ENCODE measurements at regions not wholly inside any gene's neighbourhood (a gene's known extent, or its start where the extent isn't known, plus 50 kb on each side); places are given as distances from the start of the nearest gene placed in this dataset.

DNA sequence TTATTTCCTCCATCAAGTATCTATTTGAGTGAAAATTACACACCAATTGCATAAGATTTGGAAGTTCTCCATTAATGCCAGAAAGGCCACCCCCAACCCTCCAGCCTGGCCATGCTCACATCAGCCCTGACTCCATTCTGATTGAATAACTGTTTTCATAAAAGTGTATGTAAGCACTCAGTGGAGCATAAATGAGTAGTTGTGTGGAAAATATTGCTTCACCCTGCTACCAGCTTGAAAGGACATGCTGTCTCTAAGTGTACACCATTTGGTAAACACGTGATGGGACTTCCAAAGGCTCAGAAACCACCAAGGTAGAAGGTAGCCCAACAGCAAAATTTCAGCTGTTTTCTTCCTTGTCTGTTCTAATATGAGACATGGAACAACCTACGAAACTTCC is 393.8 kb downstream of the ZNF385D start:
- no peaks in the 10 kb centered on the region for H3K27me3 ChIP-seq (replicated peaks; ENCODE audit: control insufficient read depth, insufficient read depth, low read length)
- no peak overlapping the region for H3K4me3 ChIP-seq (replicated peaks; ENCODE audit: low read depth, low read length)
- H3K36me3 ChIP-seq (ENCODE audit: control insufficient read depth, insufficient read depth, low read length) = no peaks in the 10 kb centered on the region
- no peak for DNase-seq (ENCODE audit: extremely low read depth, insufficient read length)
- TF ChIP-seq, protein P1, sequence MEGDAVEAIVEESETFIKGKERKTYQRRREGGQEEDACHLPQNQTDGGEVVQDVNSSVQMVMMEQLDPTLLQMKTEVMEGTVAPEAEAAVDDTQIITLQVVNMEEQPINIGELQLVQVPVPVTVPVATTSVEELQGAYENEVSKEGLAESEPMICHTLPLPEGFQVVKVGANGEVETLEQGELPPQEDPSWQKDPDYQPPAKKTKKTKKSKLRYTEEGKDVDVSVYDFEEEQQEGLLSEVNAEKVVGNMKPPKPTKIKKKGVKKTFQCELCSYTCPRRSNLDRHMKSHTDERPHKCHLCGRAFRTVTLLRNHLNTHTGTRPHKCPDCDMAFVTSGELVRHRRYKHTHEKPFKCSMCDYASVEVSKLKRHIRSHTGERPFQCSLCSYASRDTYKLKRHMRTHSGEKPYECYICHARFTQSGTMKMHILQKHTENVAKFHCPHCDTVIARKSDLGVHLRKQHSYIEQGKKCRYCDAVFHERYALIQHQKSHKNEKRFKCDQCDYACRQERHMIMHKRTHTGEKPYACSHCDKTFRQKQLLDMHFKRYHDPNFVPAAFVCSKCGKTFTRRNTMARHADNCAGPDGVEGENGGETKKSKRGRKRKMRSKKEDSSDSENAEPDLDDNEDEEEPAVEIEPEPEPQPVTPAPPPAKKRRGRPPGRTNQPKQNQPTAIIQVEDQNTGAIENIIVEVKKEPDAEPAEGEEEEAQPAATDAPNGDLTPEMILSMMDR (IDR thresholded peaks at IDR 0.05; ENCODE audit: insufficient read depth, low read length, poor library complexity, severe bottlenecking) = no peak

DNA sequence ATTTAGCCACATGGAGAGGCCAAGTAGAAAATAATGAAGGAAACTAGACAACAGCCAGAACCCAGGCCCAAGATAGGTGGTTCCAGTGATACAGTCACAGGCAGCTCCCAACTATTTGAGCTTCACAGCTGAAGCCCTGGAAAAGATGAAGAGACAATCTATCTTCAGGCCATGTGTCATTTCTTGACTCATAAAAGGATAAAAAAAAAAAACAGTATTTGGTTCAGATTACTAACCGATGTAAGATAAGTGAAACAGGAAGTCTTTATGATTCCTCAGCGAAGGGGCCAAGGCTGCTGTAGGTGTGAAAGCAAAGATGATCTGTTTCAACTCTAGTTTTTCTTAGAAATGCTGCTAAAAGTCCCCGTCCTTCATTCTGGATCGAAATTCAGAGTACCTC is 394.6 kb downstream of the ZNF385D start:
- no peaks in the 10 kb centered on the region for H3K27me3 ChIP-seq (replicated peaks; ENCODE audit: control insufficient read depth, insufficient read depth, low read length)
- no peak overlapping the region for H3K4me3 ChIP-seq (replicated peaks; ENCODE audit: low read depth, low read length)
- H3K36me3 ChIP-seq (ENCODE audit: control insufficient read depth, insufficient read depth, low read length) = no peaks in the 10 kb centered on the region
- DNase-seq (ENCODE audit: extremely low read depth, insufficient read length) = no peak
- TF ChIP-seq, protein P1 (IDR thresholded peaks at IDR 0.05; ENCODE audit: insufficient read depth, low read length, poor library complexity, severe bottlenecking) = no peak

DNA sequence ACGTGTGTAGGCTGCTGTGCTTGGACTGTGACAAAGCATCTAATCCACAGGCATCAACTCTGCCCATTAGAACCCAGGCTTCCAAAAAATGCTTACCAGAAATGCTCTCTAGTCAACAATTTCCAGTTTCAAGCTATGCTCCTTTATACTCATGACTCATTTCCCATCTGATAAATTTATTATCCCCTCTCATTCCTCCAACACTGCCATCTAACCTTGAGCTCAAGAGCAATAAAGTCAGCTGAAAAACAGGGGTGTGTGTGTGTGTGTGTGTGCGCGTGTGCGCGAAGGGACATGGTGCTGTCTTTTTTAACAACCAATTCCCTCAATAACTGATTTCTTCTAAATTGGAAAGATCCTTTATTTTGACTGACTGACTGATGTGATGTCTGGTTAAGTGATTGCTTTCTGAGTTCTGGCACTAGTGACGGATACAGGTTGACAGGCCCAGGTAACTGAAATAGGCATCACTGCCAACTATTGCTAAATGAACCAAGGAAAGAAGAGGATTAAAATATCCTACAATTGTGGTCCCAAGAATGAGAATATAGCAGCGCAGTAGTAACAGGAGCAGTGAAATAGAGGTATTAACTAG is 405.5 kb downstream of the ZNF385D start:
- Histone ChIP-seq H3K27me3 (replicated peaks; ENCODE audit: control insufficient read depth, insufficient read depth, low read length) (no peaks in the 10 kb centered on the region), H3K4me3 (replicated peaks; ENCODE audit: low read depth, low read length) (no peak overlapping the region), H3K36me3 (ENCODE audit: control insufficient read depth, insufficient read depth, low read length) (no peaks in the 10 kb centered on the region)
- TF ChIP-seq, protein P1 (IDR thresholded peaks at IDR 0.05; ENCODE audit: insufficient read depth, low read length, poor library complexity, severe bottlenecking) = no peak
- no peak for DNase-seq (ENCODE audit: extremely low read depth, insufficient read length)

DNA sequence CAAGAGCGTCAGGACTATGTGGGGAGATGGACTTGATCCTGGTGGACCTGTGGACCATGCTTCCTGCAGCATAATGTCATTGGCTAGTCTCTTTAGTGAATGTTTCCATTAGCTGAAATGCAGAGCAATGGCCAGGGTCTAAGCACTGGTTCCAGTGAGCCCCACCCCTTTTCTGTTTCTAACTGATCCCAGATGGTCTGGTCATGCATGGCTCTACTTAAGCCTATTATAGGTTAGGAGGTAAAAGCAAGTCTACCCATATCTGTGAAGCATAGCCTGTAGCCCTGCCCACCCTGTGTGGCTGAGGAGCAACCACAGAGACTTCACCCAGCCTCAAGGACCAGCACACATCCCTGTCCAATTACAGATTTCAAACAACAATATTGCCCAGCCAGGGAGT is 419.2 kb downstream of the ZNF385D start:
- Histone ChIP-seq H3K36me3 (ENCODE audit: control insufficient read depth, insufficient read depth, low read length) (no peaks in the 10 kb centered on the region), H3K27me3 (replicated peaks; ENCODE audit: control insufficient read depth, insufficient read depth, low read length) (no peaks in the 10 kb centered on the region), H3K4me3 (replicated peaks; ENCODE audit: low read depth, low read length) (no peak overlapping the region)
- DNase-seq (ENCODE audit: extremely low read depth, insufficient read length) = no peak
- TF ChIP-seq, protein P1 (IDR thresholded peaks at IDR 0.05; ENCODE audit: insufficient read depth, low read length, poor library complexity, severe bottlenecking) = no peak

DNA sequence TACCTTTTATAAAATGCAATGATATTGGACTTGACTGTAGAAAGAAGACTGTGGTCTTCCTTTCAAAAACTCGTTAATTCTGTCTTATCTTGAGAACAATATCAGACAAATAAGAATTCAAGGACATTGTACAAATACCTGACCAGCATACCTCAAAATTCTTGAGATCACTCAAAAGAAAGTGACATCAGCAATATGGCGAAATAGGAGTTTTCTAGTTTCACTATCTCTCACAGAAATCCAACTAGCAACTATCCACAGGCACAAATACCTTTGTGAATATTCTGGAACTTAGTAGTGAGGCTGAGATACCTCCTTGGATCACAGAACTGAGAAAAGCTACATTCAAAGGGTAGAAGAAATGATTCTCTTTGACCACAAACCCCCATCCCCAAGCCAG is 419.7 kb downstream of the ZNF385D start:
- H3K4me3 ChIP-seq (replicated peaks; ENCODE audit: low read depth, low read length) = no peak overlapping the region

More for the DNA sequence above, 419.7 kb downstream of the ZNF385D start:
- Histone ChIP-seq H3K27me3 (replicated peaks; ENCODE audit: control insufficient read depth, insufficient read depth, low read length) (no peaks in the 10 kb centered on the region), H3K36me3 (ENCODE audit: control insufficient read depth, insufficient read depth, low read length) (no peaks in the 10 kb centered on the region)
- no peak for DNase-seq (ENCODE audit: extremely low read depth, insufficient read length)
- TF ChIP-seq, protein P1 (IDR thresholded peaks at IDR 0.05; ENCODE audit: insufficient read depth, low read length, poor library complexity, severe bottlenecking) = no peak

All from GM06990 (cell line).